HG03108 (cell line): ENCODE measurements at regions not wholly inside any gene's neighbourhood (a gene's known extent, or its start where the extent isn't known, plus 50 kb on each side); places are given as distances from the start of the nearest gene placed in this dataset.
"Not testable (repeated sequence)": the region's sequence is repeated elsewhere in the genome, so short reads cannot be mapped to it uniquely, and the experiment has no call there.

Experiments
- ATAC-seq: cut with Tn5 transposase; IDR thresholded peaks from one replicate; pipeline ENCODE4 v1.9.1; 2021; ENCODE audit warnings: moderate library complexity; ENCODE audit not compliant: unreplicated experiment

DNA sequence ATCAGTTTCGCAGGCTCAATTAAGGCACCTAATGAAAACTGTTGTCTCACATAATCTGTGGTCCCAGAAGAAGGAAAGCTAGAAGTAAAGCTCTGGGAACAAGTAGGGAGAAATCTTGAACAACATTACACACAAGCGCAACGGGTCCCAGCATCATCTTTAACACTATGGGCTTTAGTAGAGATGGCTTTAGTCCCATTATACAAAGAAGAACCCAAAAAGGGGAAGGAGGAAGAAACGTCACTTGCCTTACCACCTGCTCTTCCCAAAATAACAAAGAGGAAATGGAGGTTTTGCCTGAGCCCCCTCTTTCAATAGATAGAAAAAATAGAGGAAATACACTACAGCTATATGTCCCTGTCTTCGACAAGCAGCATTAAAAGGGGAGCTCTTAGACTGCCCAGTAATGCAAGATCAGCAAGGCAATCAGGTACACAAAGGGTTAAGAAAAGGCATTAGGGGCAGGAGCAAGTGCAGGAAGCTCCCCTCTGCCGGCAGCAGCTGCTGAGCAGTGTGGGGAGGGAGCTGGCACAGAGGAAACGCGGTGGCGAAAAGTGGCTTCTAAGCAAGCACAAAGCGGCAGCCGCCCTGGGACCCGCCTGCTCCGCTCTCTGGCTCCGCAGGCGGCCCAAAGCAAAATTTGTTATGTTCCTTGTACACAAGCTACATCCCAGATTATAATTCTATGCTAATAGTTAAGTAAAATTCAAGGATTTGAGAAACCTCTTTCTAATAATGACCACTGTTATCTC, 1218.8 kb downstream of the TMEM121 start:
- peak; percentile 65 for ATAC-seq

GRCh38 chr14:106750089-106750488, 1223.7 kb downstream of the TMEM121 start:
- ATAC-seq, result not testable (repeated sequence)

- not testable (repeated sequence) for ATAC-seq
Measured at GRCh38 chr14:106753751-106754150, 1227.4 kb downstream of the TMEM121 start.

GRCh38 chr14:106757444-106757843, 1231.1 kb downstream of the TMEM121 start:
- ATAC-seq, result not testable (repeated sequence)

DNA sequence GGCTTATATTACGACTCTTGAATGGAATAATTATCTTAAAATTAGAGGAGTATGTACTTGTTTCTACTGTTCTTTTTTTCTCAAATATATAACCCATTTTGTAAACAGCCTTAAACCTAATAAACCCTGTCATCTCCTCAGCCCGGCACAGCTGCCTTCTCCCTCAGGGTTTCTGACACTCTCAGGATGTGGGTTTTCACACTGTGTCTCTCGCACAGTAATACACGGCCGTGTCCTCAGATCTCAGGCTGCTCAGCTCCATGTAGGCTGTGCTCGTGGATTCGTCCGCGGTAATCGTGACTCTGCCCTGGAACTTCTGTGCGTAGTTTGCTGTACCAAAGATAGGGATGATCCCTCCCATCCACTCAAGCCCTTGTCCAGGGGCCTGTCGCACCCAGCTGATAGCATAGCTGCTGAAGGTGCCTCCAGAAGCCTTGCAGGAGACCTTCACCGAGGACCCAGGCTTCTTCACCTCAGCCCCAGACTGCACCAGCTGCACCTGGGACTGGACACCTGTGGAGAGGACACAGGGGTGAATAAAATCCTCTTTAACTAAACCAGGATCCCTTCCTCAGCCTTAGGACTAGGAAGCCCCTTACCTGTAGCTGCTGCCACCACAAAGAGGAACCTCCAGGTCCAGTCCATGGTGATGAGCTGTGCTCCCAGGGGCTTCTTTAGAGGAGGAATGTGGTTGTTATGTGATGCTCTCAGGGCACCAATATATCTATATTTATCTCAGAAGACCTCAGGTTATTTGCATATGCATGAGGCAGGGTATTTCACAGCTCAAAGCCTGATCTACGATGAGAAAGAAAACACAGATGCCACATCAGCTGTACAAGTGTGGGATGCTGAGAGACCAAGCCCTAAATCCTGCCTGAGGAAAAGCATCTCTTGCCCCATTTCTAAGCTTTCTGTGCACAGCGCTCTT, 1235.8 kb downstream of the TMEM121 start:
- ATAC-seq, result not testable (repeated sequence)

- peak; percentile 64 for ATAC-seq
Measured at GRCh38 chr14:106764968-106765369, 1238.6 kb downstream of the TMEM121 start.

DNA sequence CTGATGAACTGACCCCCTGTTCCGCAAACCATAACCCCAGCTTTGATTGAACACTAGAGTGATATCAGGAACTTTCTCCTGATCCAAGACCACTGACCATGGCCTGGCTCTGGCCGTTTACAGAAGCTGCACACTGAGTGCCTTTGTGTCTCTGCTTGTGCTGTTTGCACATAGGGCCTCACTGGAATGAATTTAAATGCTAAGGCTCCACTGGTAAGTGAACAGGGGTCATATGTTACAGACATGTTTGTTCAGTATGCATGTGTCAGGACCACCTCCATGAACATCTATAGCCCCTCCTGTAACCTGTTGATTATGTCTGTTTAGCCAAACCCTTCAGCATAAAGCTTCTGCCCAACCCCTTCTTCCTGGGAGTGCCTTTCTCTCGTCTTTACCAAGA, 1239.8 kb downstream of the TMEM121 start:
- no peak for ATAC-seq

DNA sequence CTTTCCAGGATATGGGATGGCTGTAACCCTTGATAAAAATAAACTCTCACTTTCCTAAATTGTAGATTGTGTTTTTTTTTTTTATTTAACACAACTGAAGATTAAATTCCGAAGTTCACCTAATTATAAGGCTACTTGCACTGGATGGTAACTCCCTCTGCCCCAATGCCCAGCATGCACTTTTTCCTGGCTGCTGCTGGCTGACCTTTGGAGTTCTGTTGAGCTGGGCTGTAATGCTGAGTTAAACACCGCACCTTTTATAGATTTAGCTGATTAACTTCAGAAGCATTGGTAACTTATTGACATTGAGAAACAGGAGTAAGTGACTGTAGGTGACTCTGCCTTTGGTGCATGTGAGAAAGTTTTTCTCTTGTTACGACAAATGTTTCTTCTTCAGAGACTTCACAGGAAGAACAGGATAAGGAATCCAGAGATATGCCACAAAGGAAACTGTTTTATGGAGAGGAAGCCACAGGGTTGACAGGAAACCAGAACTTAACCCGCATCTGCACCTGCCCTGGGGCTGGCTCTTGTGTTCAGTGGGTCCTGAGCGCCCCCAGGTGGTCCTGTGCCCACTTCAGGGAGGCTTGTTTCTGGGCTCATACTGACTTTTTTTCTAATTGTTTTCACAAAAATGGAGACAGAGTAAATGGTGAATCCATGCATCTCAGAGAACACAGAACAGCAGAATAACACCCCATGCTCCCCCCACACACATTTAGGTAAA, 1240.3 kb downstream of the TMEM121 start:
- not testable (repeated sequence) for ATAC-seq

- not testable (repeated sequence) for ATAC-seq
Measured at GRCh38 chr14:106768230-106768629, 1241.8 kb downstream of the TMEM121 start.

- ATAC-seq, result not testable (repeated sequence)
Measured at GRCh38 chr14:106768972-106769700, 1242.8 kb downstream of the TMEM121 start.

DNA sequence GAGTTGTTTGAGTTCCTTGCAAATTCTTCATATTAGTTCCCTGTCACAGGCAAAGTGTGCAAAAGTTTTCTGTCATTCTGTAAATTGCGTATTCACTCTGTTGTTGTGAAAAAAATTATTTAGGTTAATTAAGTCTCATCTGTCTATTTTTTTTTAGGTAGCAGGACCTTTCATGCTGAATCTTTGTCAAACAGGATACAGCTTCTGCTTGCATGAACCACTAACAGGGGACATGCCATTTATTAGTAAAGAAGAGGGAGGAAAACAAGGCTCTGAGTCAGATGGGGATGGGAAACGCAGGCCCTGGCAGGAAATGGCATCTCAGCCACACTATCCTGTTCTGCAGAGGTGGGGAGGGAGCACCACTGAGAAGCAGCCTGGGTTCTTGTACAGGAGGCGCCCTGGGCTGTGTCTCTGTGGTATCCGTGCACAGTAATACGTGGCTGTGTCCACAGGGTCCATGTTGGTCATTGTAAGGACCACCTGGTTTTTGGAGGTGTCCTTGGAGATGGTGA, 1243.8 kb downstream of the TMEM121 start:
- not testable (repeated sequence) for ATAC-seq

DNA sequence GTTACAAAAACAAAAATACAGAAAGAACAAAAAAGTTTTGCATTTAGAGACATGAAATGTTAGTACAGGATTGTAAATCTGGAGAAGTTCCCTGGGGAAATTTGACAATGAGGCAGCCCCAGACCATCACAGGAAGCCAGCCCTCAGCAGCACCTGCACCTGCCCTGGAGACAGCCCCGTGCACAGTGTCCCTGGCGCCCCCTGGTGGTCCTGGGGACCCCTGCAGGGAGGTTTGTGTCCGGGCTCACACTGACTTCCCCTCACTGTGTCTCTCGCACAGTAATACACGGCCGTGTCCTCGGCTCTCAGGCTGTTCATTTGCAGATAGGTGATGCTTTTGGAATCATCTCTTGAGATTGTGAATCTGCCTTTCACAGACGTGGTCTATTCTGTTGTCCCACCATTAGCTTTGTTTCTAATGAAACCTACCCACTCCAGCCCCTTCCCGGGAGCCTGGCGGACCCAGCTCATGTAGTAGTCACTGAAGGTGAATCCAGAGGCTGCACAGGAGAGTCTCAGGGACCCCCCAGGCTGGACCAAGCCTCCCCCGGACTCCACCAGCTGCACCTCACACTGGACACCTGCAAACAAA, 1248.6 kb downstream of the TMEM121 start:
- ATAC-seq, result not testable (repeated sequence)

GRCh38 chr14:106776395-106776983, 1250.1 kb downstream of the TMEM121 start:
- ATAC-seq, result no peak

DNA sequence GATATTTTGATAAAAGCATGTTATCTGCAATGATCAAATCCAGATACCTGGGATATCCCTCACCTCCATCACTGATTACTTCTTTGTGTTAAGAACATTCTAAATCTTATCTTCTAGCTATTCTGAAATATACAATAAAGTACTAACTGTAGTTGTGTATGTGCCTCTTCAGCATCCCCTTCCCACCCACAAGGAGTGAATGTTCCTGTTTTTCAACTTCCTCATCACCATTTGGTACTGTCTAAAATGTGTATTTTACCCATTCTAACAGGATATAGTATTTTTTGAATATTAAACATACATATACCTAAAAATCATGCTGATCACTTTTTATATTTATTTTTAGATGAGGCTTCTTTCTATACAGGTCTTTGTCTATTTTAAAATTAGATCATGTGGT, 1252.6 kb downstream of the TMEM121 start:
- no peak for ATAC-seq

GRCh38 chr14:106786697-106787096, 1260.3 kb downstream of the TMEM121 start:
- no peak for ATAC-seq

GRCh38 chr14:106787626-106788025, 1261.2 kb downstream of the TMEM121 start:
- no peak for ATAC-seq

DNA sequence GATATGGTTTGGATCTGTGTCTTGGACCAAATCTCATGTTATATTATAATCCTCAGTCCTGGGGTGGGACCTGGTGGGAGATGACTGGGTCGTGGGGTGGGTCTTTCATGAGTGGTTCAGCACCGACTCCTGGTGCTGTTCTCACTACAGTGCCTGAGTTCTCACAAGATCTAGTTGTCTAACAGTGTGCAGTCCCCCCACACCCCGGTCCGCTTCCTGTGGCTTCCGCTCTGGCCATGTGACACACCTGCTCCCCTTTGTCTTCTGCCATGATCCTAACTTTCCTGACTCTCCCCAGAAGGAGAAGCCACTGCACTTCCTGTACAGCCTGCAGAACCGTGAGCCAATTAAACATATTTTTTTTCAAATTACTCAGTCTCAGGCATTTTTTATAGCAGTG, 1262.2 kb downstream of the TMEM121 start:
- no peak for ATAC-seq

DNA sequence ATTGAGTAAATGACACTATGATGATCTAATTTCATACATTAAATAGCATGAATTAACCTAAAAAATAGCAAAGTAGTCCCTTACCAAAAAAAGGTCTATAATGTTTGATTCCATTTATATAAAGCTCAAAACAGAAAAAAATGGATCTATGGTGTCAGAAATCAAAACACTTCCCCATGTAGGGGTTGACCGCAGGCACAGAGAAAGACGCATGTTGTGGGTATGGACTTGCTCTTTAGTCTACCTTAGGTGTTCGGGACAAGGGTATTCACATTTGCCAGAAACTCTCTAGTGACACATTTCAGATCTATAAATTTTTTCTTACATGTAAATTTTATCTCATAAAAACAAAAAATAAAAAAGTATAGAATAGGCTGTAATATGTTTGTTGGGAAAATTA, 1262.9 kb downstream of the TMEM121 start:
- ATAC-seq, result no peak
